ENCODE measurements at regions not wholly inside any gene's neighbourhood (a gene's known extent, or its start where the extent isn't known, plus 50 kb on each side); places are given as distances from the start of the nearest gene placed in this dataset.

- no peak overlapping the region for H2BK120ac ChIP-seq (replicated peaks; ENCODE audit: low read depth, low read length)
- FAIRE-seq (no peak), DNase-seq (ENCODE audit: low read depth in 1 of 2, low spot score in 2 of 2) (no peak)
- no peak overlapping the region for H2BK15ac ChIP-seq (ENCODE audit: low read length)
- POLR2A ChIA-PET (ENCODE audit: partially characterized antibody): no interaction called here
- no peaks in the 10 kb centered on the region for H3K36me3 ChIP-seq (ENCODE audit: control insufficient read depth in 2 of 4, insufficient read depth in 4 of 4, low read length in 3 of 4)
- no peaks in the 10 kb centered on the region for H4K20me1 ChIP-seq (replicated peaks in 1 of 2; ENCODE audit: control insufficient read depth in 1 of 2, insufficient read depth in 2 of 2, low read length in 2 of 2)
- no peak overlapping the region for H2BK5ac ChIP-seq (ENCODE audit: low read depth, low read length)
- H3K18ac ChIP-seq (ENCODE audit: extremely low read depth, low read length): no peak overlapping the region
- H3K4me3 ChIP-seq (ENCODE audit: extremely low read depth in 1 of 4, insufficient read depth in 2 of 4, low read depth in 3 of 4, low read length in 4 of 4): no peak overlapping the region
- CTCF ChIA-PET (ENCODE audit: partially characterized antibody): no interaction called here
- no peak overlapping the region for H4K5ac ChIP-seq (ENCODE audit: insufficient read length, low read depth, low read length)
- H2AFZ ChIP-seq (ENCODE audit: low read length): no peak overlapping the region
- H2AK5ac ChIP-seq (ENCODE audit: low read depth, low read length): no peak overlapping the region
- H4K8ac ChIP-seq (ENCODE audit: extremely low read depth, insufficient read depth, low read length): no peak overlapping the region
- H3K14ac ChIP-seq (ENCODE audit: insufficient read length): no peak overlapping the region
- H3K4me2 ChIP-seq (ENCODE audit: insufficient read depth in 1 of 2, low read depth in 2 of 2, low read length in 2 of 2): no peak overlapping the region
- no peak overlapping the region for H3K27ac ChIP-seq (ENCODE audit: low read depth, low read length)
- no peaks in the 10 kb centered on the region for H3K23me2 ChIP-seq (ENCODE audit: low read depth, low read length)
- H3K56ac ChIP-seq (replicated peaks; ENCODE audit: insufficient read length, low read depth, low read length): no peak overlapping the region
- H4K91ac ChIP-seq (replicated peaks; ENCODE audit: insufficient read length, low read length): no peak overlapping the region
- H3K23ac ChIP-seq (ENCODE audit: insufficient read length): no peak overlapping the region
- no peaks in the 10 kb centered on the region for H3K79me2 ChIP-seq (ENCODE audit: control insufficient read depth in 1 of 2, insufficient read depth in 2 of 2, low read length in 2 of 2)
- no peak overlapping the region for H3K4ac ChIP-seq (replicated peaks; ENCODE audit: insufficient read length, low read depth, low read length)
- no peak overlapping the region for H3K9ac ChIP-seq (replicated peaks in 1 of 4; ENCODE audit: extremely low read depth in 1 of 4, low read depth in 3 of 4, low read length in 3 of 4)
- H3K4me1 ChIP-seq (replicated peaks in 1 of 4; ENCODE audit: control insufficient read depth in 3 of 4, insufficient read depth in 4 of 4, low read length in 3 of 4): no peaks in the 10 kb centered on the region
- H2BK20ac ChIP-seq (ENCODE audit: low read length): no peak overlapping the region
- H2BK12ac ChIP-seq (ENCODE audit: low read depth, low read length): no peak overlapping the region
- no peaks in the 10 kb centered on the region for H3K27me3 ChIP-seq (replicated peaks in 1 of 4; ENCODE audit: control insufficient read depth in 3 of 4, extremely low read depth in 1 of 4, insufficient read depth in 3 of 4, low read length in 3 of 4)
- no peaks in the 10 kb centered on the region for H3K79me1 ChIP-seq (ENCODE audit: low read depth, low read length)
- WGBS, 2 experiments (ENCODE audit: extremely low coverage in 1 of 2, insufficient coverage in 1 of 2, insufficient read length in 1 of 2, insufficient replicate concordance in 2 of 2, low coverage in 1 of 2, low lambda C conversion rate in 2 of 2, missing lambda C conversion rate in 1 of 2): 87% methylated on average over 3 of the region's 3 CpGs; no CpG with 5 or more reads in 1 of the 2 experiments
- H3K9me3 ChIP-seq (ENCODE audit: insufficient read depth in 2 of 2, low read depth in 1 of 2, low read length in 1 of 2): peaks cover 5% of the 10 kb centered on the region in 2 experiments; a peak in 1 of 4 replicates
- no peak for TF ChIP-seq GABPA (IDR thresholded peaks at IDR 0.05; ENCODE audit: borderline replicate concordance, insufficient read depth, low read length)
- no peak for TF ChIP-seq SP2 (IDR thresholded peaks at IDR 0.05; ENCODE audit: low read length)
- TF ChIP-seq CEBPB (IDR thresholded peaks at IDR 0.05; ENCODE audit: low read depth, low read length): no peak
- TF ChIP-seq CHD2 (IDR thresholded peaks at IDR 0.05; ENCODE audit: low read length): no peak
- TF ChIP-seq KDM5A (IDR thresholded peaks at IDR 0.05; ENCODE audit: low read length): no peak
- no peak for TF ChIP-seq SRF (IDR thresholded peaks at IDR 0.05; ENCODE audit: low read depth, low read length)
- no peak for TF ChIP-seq CHD1 (IDR thresholded peaks at IDR 0.05; ENCODE audit: low read depth, low read length)
- TF ChIP-seq JUN (IDR thresholded peaks at IDR 0.05; ENCODE audit: low read depth, low read length): no peak
- no peak for TF ChIP-seq CTBP2 (IDR thresholded peaks at IDR 0.05; ENCODE audit: borderline replicate concordance, insufficient read depth, insufficient read length, low read length)
- TF ChIP-seq, protein P1, sequence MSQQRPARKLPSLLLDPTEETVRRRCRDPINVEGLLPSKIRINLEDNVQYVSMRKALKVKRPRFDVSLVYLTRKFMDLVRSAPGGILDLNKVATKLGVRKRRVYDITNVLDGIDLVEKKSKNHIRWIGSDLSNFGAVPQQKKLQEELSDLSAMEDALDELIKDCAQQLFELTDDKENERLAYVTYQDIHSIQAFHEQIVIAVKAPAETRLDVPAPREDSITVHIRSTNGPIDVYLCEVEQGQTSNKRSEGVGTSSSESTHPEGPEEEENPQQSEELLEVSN (IDR thresholded peaks at IDR 0.05): no peak
- TF ChIP-seq TBP (IDR thresholded peaks at IDR 0.05; ENCODE audit: low read depth, low read length): no peak
- no peak for TF ChIP-seq POLR2A (IDR thresholded peaks at IDR 0.05; ENCODE audit: control extremely low read depth in 1 of 2, low read depth in 2 of 2, low read length in 2 of 2)
These were observed 58.3 kb upstream of the TSHZ2 start for GRCh38 chr20:52913650-52914387.

Measured in H1 (cell line).